ENCODE measurements at regions not wholly inside any gene's neighbourhood (a gene's known extent, or its start where the extent isn't known, plus 50 kb on each side); places are given as distances from the start of the nearest gene placed in this dataset.

- Histone ChIP-seq H3K36me3 (no peaks in the 10 kb centered on the region), H3K9me3 (no peaks in the 10 kb centered on the region), H3K27me3 (no peaks in the 10 kb centered on the region), H3K4me3 (no peak overlapping the region), H3K27ac (no peak overlapping the region), H3K4me1 (peaks cover 0 to 18% (median 5%) of the 10 kb centered on the region in 4 donors)
- DNase-seq (ENCODE audit: low spot score in 2 of 2): no peak
- TF ChIP-seq POLR2A (IDR thresholded peaks at IDR 0.05) (no peak), CTCF (IDR thresholded peaks at IDR 0.05) (no peak), EP300 (IDR thresholded peaks at IDR 0.05) (no peak)
Measured at GRCh38 chr6:23647045-23647444, 479.0 kb upstream of the NRSN1 start.

- 29 to 32% methylated on average over 4 to 5 of the region's 5 CpGs for WGBS, 2 donors
- peaks cover 0 to 33% (median 5%) of the 10 kb centered on the region in 4 donors for H3K4me1 ChIP-seq
- peak overlapping the region in 3 of 4 donors; percentile 59 to 86 (median 73) for H3K27ac ChIP-seq
- H3K27me3 ChIP-seq: no peaks in the 10 kb centered on the region
- no peaks in the 10 kb centered on the region for H3K36me3 ChIP-seq
- H3K9me3 ChIP-seq: no peaks in the 10 kb centered on the region
- TF ChIP-seq POLR2A (IDR thresholded peaks at IDR 0.05) (no peak), EP300 (IDR thresholded peaks at IDR 0.05) (peak; percentile 37 to 76), CTCF (IDR thresholded peaks at IDR 0.05) (no peak)
- no peak overlapping the region for H3K4me3 ChIP-seq
- no peak for DNase-seq (ENCODE audit: low spot score in 2 of 2)
Measured at GRCh38 chr6:23650676-23651075, 475.3 kb upstream of the NRSN1 start.

- Histone ChIP-seq H3K36me3 (no peaks in the 10 kb centered on the region), H3K4me3 (no peak overlapping the region), H3K27me3 (no peaks in the 10 kb centered on the region), H3K4me1 (peaks cover 0 to 39% (median 1%) of the 10 kb centered on the region in 4 donors), H3K27ac (peak overlapping the region in 1 of 4 donors; percentile 35), H3K9me3 (no peaks in the 10 kb centered on the region)
- no peak for DNase-seq (ENCODE audit: low spot score in 2 of 2)
- TF ChIP-seq EP300 (IDR thresholded peaks at IDR 0.05) (no peak), CTCF (IDR thresholded peaks at IDR 0.05) (no peak), POLR2A (IDR thresholded peaks at IDR 0.05) (no peak)
- 71% methylated on average over 6 of the region's 6 CpGs for WGBS, 2 donors
Measured at GRCh38 chr6:23654745-23655144, 471.3 kb upstream of the NRSN1 start.

- 48 to 56% methylated on average over 3 of the region's 3 CpGs for WGBS, 2 donors
- no peak overlapping the region for H3K27ac ChIP-seq
Measured at GRCh38 chr6:23655525-23655924, 470.5 kb upstream of the NRSN1 start.

More at GRCh38 chr6:23655525-23655924, 470.5 kb upstream of the NRSN1 start:
- no peak overlapping the region for H3K4me3 ChIP-seq
- H3K9me3 ChIP-seq: no peaks in the 10 kb centered on the region
- peaks cover 0 to 34% (median 0%) of the 10 kb centered on the region in 4 donors for H3K4me1 ChIP-seq
- DNase-seq (ENCODE audit: low spot score in 2 of 2): no peak
- no peaks in the 10 kb centered on the region for H3K36me3 ChIP-seq
- H3K27me3 ChIP-seq: no peaks in the 10 kb centered on the region
- TF ChIP-seq POLR2A (IDR thresholded peaks at IDR 0.05) (no peak), CTCF (IDR thresholded peaks at IDR 0.05) (no peak), EP300 (IDR thresholded peaks at IDR 0.05) (no peak)

Measured in tibial nerve (tissue), 4 donors.